WTC11 (cell line): ENCODE measurements at regions not wholly inside any gene's neighbourhood (a gene's known extent, or its start where the extent isn't known, plus 50 kb on each side); places are given as distances from the start of the nearest gene placed in this dataset.

ENCODE experiments used
- ATAC-seq: fragments of 200-7000 bp; cut with Tn5 transposase; 2 replicates; pipeline ENCODE4 v1.10.0; 2021; ENCODE audit warnings: mild to moderate bottlenecking, moderate library complexity
- CTCF ChIA-PET: fragments of 300-600 bp; sonication (Branson Sonifier 250); formaldehyde crosslinking; loops from one replicate; lab custom pipeline; 2021; ENCODE audit warnings: antibody characterized with exemption; lab: Charles Lee
- POLR2A ChIA-PET: fragments of 350-600 bp; sonication (Branson Sonifier 250); formaldehyde crosslinking; loops from one replicate; lab custom pipeline; 2021; ENCODE audit warnings: antibody characterized with exemption; lab: Charles Lee
- DNase-seq: peaks from one replicate; pipeline ENCODE4 v3.0.0; 2021; ENCODE audit warnings: low spot score
- H3K27ac Mint-ChIP-seq: 2 replicates; pipeline ENCODE4 v1.8.0; 2021; ENCODE audit warnings: mixed read lengths
- H3K27me3 Mint-ChIP-seq: 2 replicates; pipeline ENCODE4 v1.8.0; 2021; ENCODE audit warnings: low read depth, mild to moderate bottlenecking, moderate library complexity, mixed read lengths
- H3K36me3 Mint-ChIP-seq: 2 replicates; pipeline ENCODE4 v1.8.0; 2021; ENCODE audit warnings: mixed read lengths
- H3K4me1 Mint-ChIP-seq: 2 replicates; pipeline ENCODE4 v1.8.0; 2022; ENCODE audit warnings: mixed read lengths
- H3K4me3 Mint-ChIP-seq: 2 replicates; pipeline ENCODE4 v1.8.0; 2021; ENCODE audit warnings: mild to moderate bottlenecking, moderate library complexity, mixed read lengths
- H3K9me3 Mint-ChIP-seq: 2 replicates; pipeline ENCODE4 v1.8.0; 2021; ENCODE audit warnings: mixed read lengths
- AFF4 ChIP-seq: sonication (generic); formaldehyde crosslinking; IDR thresholded peaks from 2 replicates; pipeline ENCODE4 v1.8.1; 2023; ENCODE audit warnings: mild to moderate bottlenecking, missing genetic modification reagents, borderline replicate concordance
- CDX4 ChIP-seq: fragments of 250-450 bp; sonication (Bioruptor Pico); IDR thresholded peaks from 2 replicates; pipeline ENCODE4 v1.9.0; 2021; ENCODE audit warnings: moderate library complexity, mild to moderate bottlenecking, inconsistent platforms, borderline replicate concordance
- CREB1 ChIP-seq: sonication (generic); formaldehyde crosslinking; IDR thresholded peaks from 2 replicates; pipeline ENCODE4 v1.8.0; 2023; ENCODE audit warnings: mild to moderate bottlenecking, missing genetic modification reagents
- CTCF ChIP-seq: fragments of 200-600 bp; IDR thresholded peaks from 2 replicates; pipeline ENCODE4 v1.8.0; 2022; ENCODE audit warnings: antibody characterized with exemption
- E2F1 ChIP-seq: sonication (generic); formaldehyde crosslinking; IDR thresholded peaks from 2 replicates; pipeline ENCODE4 v1.8.0; 2022; ENCODE audit warnings: mild to moderate bottlenecking, missing genetic modification reagents
- ESRRA ChIP-seq: sonication (generic); formaldehyde crosslinking; IDR thresholded peaks from 2 replicates; pipeline ENCODE4 v1.8.1; 2022; ENCODE audit warnings: mild to moderate bottlenecking, missing genetic modification reagents, borderline replicate concordance
- FOXJ3 ChIP-seq: sonication (generic); formaldehyde crosslinking; IDR thresholded peaks from 2 replicates; pipeline ENCODE4 v1.9.0; 2021; ENCODE audit warnings: missing genetic modification reagents, mild to moderate bottlenecking, borderline replicate concordance
- GABPB1 ChIP-seq: sonication (generic); formaldehyde crosslinking; IDR thresholded peaks from 2 replicates; pipeline ENCODE4 v1.8.1; 2023; ENCODE audit warnings: mild to moderate bottlenecking, missing genetic modification reagents
- IRF2 ChIP-seq: sonication (generic); formaldehyde crosslinking; IDR thresholded peaks from 2 replicates; pipeline ENCODE4 v1.8.0; 2022; ENCODE audit warnings: low read depth, missing genetic modification reagents, borderline replicate concordance
- NR2C2 ChIP-seq: sonication (generic); formaldehyde crosslinking; IDR thresholded peaks from 2 replicates; pipeline ENCODE4 v1.8.0; 2022; ENCODE audit warnings: mild to moderate bottlenecking, missing genetic modification reagents
- PREB ChIP-seq: sonication (generic); formaldehyde crosslinking; IDR thresholded peaks from 2 replicates; pipeline ENCODE4 v1.8.1; 2022; ENCODE audit warnings: mild to moderate bottlenecking, missing genetic modification reagents, moderate library complexity, borderline replicate concordance
- PRRX2 ChIP-seq: fragments of 250-450 bp; sonication (Bioruptor Pico); IDR thresholded peaks from 2 replicates; pipeline ENCODE4 v1.8.0; 2021; ENCODE audit warnings: mild to moderate bottlenecking
- TEAD4 ChIP-seq: sonication (generic); formaldehyde crosslinking; IDR thresholded peaks from 2 replicates; pipeline ENCODE4 v1.8.0; 2022; ENCODE audit warnings: mild to moderate bottlenecking, missing genetic modification reagents
- USF2 ChIP-seq: sonication (generic); formaldehyde crosslinking; IDR thresholded peaks from 2 replicates; pipeline ENCODE4 v1.8.1; 2023; ENCODE audit warnings: mild to moderate bottlenecking, missing genetic modification reagents, moderate library complexity
- ZNF263 ChIP-seq: sonication (generic); formaldehyde crosslinking; IDR thresholded peaks from 2 replicates; pipeline ENCODE4 v1.8.1; 2022; ENCODE audit warnings: low read depth, mild to moderate bottlenecking, moderate library complexity, missing genetic modification reagents
- ZNF396 ChIP-seq: fragments of 250-450 bp; sonication (Bioruptor Pico); IDR thresholded peaks from 2 replicates; pipeline ENCODE4 v1.8.0; 2021; ENCODE audit warnings: mild to moderate bottlenecking, moderate library complexity, borderline replicate concordance
- ZNF423 ChIP-seq: fragments of 250-450 bp; sonication (Bioruptor Pico); IDR thresholded peaks from 2 replicates; pipeline ENCODE4 v2.1.2; 2022; ENCODE audit warnings: mild to moderate bottlenecking, moderate library complexity
- ZNF512 ChIP-seq: sonication (generic); formaldehyde crosslinking; IDR thresholded peaks from 2 replicates; pipeline ENCODE4 v1.8.1; 2022; ENCODE audit warnings: missing genetic modification reagents, borderline replicate concordance

GRCh38 chr2:196384729-196385128, 213.4 kb upstream of the STK17B start:
- no peak for DNase-seq
- Mint-ChIP-seq H3K36me3 (no peaks in the 10 kb centered on the region), H3K4me3 (no peak overlapping the region), H3K9me3 (no peaks in the 10 kb centered on the region), H3K4me1 (no peaks in the 10 kb centered on the region), H3K27ac (no peak overlapping the region), H3K27me3 (no peaks in the 10 kb centered on the region)
- POLR2A ChIA-PET, result no interaction called here
- ATAC-seq, result no peak
- CTCF ChIA-PET, result no interaction called here
- TF ChIP-seq ZNF512 (no peak), ZNF396 (CRISPR knock-in tag) (no peak), ZNF263 (CRISPR knock-in tag) (no peak), CREB1 (CRISPR knock-in tag) (no peak), NR2C2 (no peak), AFF4 (no peak), IRF2 (no peak), E2F1 (no peak), CTCF (no peak), FOXJ3 (CRISPR knock-in tag) (no peak), USF2 (CRISPR knock-in tag) (no peak), PREB (CRISPR knock-in tag) (no peak), TEAD4 (CRISPR knock-in tag) (no peak), ZNF423 (CRISPR knock-in tag) (no peak), GABPB1 (no peak), ESRRA (no peak), CDX4 (CRISPR knock-in tag) (no peak), PRRX2 (CRISPR knock-in tag) (no peak)
